Body of pancreas (tissue), 4 donors: ENCODE measurements at regions not wholly inside any gene's neighbourhood (a gene's known extent, or its start where the extent isn't known, plus 50 kb on each side); places are given as distances from the start of the nearest gene placed in this dataset.

Experiments
- POLR2A ChIP-seq, 3 donors: fragments of 450-650 bp; IDR thresholded peaks; one replicate each; pipeline ENCODE4 v1.6.1; 2016; ENCODE audit warnings: antibody characterized with exemption in 3 of 3, mild to moderate bottlenecking in 2 of 3
- TF ChIP-seq, protein P1 (sequence below), 7 experiments: fragments of 450-650 bp in 4 of 7; fragments of 200-600 bp in 3 of 7; sonication (generic) in 3 of 7; IDR thresholded peaks; one replicate each; pipeline ENCODE4 v1.5.1; 2016 to 2019; ENCODE audit warnings: antibody characterized with exemption in 7 of 7

GRCh38 chr4:13985837-13986236 is 358.3 kb upstream of the BOD1L1 start:
- TF ChIP-seq, protein P1, sequence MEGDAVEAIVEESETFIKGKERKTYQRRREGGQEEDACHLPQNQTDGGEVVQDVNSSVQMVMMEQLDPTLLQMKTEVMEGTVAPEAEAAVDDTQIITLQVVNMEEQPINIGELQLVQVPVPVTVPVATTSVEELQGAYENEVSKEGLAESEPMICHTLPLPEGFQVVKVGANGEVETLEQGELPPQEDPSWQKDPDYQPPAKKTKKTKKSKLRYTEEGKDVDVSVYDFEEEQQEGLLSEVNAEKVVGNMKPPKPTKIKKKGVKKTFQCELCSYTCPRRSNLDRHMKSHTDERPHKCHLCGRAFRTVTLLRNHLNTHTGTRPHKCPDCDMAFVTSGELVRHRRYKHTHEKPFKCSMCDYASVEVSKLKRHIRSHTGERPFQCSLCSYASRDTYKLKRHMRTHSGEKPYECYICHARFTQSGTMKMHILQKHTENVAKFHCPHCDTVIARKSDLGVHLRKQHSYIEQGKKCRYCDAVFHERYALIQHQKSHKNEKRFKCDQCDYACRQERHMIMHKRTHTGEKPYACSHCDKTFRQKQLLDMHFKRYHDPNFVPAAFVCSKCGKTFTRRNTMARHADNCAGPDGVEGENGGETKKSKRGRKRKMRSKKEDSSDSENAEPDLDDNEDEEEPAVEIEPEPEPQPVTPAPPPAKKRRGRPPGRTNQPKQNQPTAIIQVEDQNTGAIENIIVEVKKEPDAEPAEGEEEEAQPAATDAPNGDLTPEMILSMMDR (IDR thresholded peaks at IDR 0.05) = no peak
- TF ChIP-seq POLR2A (IDR thresholded peaks at IDR 0.05) = no peak
